HG03558 (cell line): ENCODE measurements at regions not wholly inside any gene's neighbourhood (a gene's known extent, or its start where the extent isn't known, plus 50 kb on each side); places are given as distances from the start of the nearest gene placed in this dataset.

ENCODE experiments used
- ATAC-seq: cut with Tn5 transposase; IDR thresholded peaks from one replicate; pipeline ENCODE4 v1.9.1; 2021; ENCODE audit warnings: moderate number of reproducible peaks; ENCODE audit not compliant: unreplicated experiment; ENCODE audit errors: extremely low read depth

DNA sequence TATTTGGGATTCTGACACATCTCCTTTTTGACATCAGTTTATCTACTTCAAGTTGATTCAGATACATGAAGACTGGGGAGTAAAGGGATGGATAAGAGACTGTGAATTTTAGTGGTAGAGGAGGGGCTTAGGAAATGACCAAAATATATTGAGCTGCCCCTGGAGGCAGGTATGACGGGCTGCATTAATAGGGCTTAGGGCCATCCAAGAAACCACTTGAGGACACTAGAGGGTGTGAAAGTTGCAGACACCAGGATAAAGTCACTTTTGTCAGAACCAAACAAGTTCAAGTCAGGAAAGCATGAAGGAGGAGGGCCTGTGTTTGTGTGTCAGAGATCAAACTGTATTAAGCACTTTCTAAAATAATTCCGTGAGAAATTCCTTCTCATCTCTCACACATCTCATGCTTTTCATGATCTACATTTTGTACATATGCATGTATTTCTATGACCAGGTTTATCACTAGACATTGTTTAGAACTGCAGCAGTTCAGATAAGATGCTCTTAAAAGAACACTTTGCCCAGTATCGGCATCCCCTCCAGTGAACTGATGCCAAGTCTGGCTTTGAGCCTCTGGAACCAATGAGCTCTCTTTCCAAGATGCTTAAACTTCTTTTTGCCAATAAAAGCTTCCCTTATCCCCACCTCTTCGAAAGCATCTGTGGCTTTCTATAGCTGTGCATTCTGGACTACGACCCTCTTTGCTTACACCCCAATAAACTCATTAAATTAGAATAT is 136.9 kb downstream of the SLC38A1 start:
- no peak for ATAC-seq

DNA sequence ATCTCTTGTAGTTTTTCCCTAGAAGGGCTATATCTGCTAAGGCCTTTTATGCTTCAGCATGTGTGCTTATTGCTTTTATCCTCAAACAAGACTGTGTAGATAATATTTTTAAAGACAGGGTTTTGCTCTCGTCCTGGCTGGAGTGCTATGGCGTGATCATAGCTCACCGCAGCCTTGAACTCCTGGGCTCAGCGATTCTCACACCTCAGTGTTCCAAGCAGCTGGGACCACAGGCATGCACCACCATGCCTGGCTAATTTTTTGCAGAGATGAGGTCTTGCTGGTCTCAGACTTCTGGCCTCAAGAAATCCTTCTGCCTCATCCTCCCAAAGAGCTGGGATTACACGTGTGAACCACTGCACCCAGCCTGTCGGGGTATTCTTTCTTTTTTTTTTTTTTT is 137.3 kb upstream of the SCAF11 start:
- ATAC-seq = no peak

DNA sequence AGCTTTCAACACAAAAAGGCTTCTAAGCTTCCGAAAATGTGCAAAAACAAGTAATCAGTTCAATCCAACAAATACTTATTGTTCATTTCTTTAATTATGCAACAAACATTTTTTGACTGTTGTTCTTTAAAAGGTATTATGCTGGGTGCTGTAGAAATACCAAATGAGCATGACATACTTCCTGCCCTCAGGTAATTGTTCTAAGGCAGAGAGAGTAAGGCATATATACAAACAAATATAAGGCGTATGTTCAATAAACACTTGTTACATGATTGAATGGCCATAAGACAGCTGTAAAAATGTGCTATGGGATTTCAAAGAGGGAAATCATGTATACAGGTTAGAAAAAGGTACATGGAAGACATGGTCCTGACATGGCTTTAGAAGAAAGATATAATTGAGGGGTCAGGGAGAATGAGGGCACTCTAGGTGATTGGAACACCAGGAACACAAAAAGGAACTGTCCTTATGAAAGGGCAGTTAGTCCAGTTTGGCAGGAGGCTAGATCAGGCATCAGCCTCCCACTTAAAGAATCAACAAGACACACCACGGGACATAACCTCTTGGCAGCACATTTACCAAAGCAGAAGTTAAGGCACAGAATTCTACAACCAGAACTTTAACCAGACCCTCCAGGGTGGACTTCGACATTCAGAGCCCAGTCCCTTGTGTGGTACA is 135.8 kb upstream of the SCAF11 start:
- ATAC-seq = no peak

DNA sequence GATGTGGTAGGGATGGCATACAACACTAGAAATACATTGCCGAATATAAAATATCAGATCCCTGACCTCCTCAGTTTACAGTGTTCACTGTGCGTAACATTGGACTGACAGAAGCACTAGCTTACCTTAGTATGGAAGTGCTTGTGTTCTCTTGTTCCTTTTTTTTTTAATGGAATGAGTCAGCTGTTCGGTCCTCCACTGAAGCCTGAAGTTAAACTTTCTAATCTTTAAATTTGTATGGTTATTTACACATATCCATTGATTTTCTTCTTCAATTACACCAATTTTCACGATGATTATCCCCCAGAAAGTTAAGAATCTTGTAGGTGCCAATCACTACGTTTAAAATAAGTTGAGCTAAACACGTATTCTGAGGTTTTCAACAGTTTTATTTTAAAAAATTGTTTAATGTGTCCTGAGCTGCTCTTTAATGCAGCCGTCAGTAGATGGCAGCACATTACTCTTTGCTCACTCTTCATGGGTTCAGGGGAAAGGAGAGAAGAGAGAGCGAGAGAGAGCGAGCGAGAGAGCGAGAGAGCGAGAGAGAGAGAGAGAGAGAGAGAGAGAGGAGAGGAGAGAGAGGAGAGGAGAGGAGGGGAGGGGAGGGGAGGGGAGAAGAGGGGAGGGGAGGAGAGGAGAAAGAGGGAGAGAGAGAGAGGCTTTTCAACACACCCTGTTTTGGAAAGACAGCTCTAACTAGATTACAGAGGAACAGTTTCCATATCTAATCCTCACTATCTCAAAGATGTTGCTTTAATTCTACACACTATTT is 134.7 kb upstream of the SCAF11 start:
- peak; percentile 47 for ATAC-seq

DNA sequence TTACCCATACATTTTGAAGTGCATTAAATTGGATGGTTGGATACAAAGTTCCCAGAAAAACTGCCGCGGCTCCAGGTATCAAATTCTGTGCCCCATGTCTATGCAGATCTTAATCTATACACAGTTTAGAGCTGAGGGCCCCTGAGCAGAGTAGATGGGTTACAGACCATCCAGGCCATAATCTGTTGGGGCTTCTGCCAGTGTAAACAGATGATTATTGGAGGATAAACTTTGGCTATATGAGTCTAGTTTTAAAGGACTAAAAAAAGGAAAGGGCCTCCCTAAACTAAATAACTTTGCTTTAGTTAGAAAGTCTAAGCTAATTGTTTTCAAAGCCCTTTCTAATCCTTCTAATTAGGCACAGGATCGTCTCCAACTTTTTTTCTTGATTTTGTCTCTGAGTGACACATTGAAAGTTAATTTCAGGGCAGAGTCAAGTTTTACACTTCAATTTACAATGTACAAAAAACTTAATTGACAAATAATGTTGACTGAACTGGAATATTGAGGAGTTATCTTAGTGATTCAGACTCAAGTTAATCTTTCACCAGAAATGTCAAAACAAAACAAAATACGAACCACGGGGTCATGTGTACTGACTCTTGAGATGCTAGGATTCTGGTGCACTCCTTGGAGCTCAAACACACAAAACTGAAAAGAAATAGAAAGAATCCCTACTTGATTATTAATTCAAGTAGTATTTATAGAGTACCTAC is 133.9 kb upstream of the SCAF11 start:
- ATAC-seq = no peak

DNA sequence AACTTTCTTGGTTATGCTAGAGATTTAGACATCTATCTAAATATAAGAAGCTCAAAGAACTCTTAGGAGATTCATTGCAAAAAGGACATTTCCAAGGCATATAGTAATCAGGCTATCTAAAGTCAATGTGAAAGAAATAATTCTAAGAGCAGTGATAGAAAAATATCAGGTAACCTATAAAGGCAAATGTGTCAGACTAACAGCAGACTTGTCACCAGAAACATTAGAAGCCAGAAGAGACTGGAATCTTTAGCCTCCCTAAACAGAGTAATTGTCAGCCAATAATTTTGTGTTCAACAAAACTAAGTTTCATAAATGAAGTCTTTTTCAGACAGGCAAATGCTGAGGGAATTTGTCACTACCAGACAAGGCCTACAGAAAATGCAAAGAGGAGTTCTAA is 122.0 kb upstream of the SCAF11 start:
- ATAC-seq = no peak

DNA sequence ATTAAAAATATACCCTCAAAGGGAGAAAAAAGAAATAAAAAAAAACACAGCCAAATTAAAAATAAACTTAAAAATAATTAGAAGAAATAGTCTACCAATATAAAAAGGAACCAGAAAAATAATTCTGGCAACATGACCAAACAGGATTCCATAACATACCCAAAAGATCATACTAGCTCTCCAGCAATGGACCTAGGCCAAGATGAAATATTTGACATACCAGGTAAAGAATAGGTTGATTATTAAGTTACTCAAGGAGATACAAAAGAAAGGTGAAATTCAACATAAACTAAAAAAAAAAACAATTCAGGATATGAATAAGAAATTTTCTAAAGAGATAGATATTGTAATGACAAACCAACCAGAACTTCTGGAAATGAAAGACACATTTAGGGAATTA is 121.3 kb upstream of the SCAF11 start:
- ATAC-seq = no peak

DNA sequence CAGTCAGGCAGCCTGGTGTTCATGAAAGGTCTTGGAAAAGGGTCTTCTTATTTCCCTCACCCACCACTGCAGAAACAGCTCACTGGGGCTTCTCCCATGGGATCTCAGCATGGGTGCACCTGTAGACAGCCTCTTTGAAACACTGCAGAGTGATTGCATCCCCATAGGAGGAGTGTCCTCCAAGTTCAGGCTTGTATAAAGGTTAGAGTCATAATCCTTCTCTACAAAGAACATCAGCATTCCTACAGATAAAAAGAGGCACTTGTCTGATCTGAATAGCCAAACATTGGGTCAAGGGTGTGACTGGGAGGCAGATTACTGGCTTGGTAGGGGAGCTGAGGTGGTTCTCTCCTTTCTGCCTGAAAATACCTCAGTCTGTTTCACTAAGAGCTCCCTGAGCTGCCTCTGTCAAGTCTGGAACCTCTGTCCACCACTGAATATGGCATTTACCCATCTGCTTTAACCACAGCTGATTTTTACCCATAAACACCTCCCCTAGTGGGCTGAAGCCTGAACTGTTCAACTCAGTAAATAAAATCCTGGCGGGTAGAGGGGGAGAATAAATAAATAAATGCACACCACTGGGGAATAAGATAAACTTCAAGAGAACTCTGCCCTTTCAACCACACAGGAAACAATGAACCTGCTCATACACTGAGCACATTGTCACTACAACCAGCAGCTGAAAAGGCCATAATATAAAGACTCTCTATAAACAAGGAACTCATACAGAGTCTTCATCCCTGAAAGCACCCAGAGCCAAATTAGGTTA is 120.7 kb upstream of the SCAF11 start:
- no peak for ATAC-seq

DNA sequence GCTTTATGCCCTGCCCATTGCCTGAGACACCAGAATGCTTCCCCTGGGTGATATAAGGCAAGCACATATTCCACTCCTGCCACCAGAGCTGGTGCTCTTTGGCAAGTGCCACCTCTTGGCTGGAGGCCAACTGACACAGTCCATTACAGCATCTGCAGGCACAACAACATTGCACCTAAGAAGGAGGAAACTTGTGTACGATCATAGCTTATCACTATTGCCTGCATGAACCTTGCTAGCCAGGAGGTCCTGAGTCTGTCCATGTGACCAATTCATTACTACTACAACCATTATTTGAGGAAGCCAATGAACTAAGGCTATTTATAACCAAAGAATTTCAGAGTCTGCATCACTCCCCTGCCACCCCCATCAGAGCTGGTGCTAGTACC is 119.8 kb upstream of the SCAF11 start:
- no peak for ATAC-seq

DNA sequence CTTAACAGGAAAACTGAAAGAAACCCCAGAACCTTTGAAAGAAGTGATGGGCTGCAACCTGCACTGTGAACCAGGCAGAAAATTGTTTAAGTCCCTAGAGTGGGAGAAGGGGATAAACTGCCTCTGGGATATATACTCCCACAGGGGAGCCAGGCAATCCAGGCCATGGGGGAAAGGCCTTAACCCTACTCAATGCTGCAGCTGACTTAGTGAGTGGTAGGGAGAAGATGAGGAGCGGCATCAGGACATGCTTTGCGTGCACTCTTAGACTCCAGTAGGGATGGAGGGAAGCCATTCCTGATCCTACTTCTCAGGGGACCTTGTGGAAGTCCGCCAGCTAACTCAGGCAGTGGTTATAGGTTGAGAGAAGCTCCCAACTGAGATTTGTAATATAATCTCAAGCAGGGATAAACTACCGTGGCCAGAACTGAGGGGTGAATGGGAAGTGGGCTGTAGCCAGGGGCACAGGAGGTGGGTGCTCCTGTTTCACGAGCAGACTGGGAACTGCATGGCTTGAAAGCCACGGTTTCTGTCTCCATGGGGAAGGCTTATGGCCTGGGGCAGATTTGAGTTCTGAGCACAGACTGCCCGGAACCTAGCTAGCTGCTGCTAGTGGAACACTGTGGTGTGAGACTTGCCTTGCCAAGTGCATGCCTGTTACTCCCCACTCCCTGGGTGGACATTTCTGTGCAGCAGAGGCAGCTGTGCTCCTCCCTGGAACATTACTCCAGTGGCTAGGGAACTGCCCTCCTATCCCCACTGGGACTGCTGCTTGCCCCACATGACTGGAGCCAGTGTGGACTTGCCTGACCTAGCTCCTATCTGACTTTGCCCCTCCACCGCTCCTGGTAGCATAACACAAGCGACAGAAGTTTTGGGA is 119.2 kb upstream of the SCAF11 start:
- ATAC-seq = no peak

DNA sequence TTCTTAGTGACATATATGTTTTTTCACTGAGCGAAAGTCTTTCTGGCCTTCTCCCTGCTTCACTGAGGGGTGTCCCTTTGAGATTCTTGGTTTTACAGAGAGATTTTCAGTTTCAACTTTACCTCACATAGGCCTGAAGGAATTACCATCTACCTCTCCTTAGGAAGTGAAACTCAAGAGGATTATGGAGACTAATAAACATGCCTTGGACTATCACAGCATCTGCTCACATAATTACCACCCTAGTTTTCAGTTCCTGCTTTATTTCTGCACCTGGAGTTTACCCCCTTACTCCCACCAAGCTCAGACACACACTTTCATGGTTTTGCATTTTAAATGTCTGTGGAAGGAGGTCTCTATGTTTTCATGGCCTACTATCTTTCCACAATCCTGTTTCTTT is 118.3 kb upstream of the SCAF11 start:
- peak; percentile 86 for ATAC-seq

DNA sequence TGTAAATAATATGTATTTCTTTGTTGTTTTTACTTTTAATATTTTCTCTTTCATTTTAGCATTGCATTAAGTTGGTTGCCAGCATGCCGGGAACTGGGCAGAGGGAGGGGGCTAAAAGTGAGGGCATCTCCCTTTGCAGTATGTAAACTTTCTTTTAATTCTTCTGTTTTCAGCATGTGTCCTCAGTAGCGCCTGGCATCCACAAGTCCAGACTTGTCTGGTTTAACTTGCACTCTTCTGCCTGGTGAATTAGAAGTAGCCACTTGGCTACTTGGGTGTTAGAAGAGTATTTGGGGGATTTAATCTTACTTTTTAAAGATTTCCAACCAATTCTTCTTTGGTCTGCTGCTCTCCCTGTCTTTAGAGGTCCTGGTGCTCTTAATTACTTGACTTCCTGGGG is 117.2 kb upstream of the SCAF11 start:
- ATAC-seq = no peak

DNA sequence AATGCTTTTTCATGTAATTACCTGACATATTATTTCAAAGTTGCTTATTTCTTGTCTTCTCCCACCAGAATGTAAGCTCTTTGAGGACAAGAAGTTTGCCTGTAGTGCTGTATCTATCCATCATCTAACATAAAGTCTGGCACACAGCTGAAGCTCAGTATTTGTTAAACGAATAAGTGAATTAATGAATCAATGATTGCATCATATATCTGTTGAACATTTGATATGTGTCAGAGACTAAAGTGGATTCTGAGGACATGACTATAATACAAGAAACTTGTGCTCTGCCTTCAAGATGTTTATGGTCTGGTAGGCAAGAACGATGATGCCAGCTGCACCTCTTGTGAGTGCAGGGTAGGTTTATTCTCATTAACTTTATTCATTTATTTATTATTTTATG is 115.4 kb upstream of the SCAF11 start:
- no peak for ATAC-seq

DNA sequence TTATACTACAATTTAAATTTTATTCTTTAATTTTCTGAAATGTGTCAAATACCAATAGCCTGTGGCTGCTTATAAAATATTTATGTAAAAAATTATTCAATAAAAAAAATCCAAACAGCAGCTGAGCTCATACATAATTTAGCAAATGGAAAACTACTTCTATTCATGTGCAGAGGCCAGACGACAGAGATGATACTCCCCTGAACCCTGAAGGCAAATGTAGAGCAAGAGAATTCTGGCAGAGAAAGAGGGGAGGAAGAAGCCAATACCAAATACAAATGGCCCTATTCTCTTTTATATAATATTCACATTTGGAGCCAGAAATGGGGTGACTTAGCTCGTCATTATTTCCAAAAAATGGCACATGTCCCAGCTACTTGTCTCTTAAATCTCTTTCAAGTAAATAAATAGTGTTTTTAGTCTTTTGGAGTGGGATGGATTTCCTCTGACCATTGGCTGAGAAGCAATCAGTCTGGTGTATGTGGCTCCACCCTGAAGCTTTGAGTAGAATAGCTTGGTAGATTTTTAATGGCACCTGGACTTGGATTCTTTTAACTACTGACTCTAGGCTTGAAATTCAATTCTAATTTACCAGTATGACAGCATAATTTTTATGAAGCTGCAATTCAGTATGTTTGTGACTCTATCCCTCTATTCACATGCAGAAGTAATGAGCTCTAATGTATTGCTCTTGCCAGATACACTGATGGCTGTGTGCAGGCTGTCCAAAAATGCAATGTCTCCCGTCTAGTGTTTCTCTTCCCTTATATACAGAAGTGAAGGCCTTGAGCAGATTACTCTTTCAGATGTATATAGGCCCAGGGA is 113.4 kb upstream of the SCAF11 start:
- ATAC-seq = no peak

DNA sequence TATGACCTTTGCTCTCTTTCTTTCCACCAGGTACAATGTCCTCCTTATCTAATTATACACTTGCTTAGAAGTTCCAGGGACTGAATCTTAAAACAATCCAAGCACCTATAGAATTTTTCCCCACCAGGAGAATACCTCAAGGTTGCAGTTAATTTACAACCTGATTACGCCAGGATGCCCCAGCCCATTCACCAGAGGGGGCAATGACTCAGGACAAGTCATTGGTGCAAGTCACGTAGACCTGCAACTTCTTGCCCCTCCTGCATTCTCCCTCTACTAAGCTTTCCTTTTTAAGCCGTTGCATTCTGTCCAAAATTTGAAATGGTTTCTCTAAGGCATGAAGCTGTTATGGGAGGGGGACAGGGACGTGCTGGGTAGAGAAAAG is 111.1 kb upstream of the SCAF11 start:
- no peak for ATAC-seq

DNA sequence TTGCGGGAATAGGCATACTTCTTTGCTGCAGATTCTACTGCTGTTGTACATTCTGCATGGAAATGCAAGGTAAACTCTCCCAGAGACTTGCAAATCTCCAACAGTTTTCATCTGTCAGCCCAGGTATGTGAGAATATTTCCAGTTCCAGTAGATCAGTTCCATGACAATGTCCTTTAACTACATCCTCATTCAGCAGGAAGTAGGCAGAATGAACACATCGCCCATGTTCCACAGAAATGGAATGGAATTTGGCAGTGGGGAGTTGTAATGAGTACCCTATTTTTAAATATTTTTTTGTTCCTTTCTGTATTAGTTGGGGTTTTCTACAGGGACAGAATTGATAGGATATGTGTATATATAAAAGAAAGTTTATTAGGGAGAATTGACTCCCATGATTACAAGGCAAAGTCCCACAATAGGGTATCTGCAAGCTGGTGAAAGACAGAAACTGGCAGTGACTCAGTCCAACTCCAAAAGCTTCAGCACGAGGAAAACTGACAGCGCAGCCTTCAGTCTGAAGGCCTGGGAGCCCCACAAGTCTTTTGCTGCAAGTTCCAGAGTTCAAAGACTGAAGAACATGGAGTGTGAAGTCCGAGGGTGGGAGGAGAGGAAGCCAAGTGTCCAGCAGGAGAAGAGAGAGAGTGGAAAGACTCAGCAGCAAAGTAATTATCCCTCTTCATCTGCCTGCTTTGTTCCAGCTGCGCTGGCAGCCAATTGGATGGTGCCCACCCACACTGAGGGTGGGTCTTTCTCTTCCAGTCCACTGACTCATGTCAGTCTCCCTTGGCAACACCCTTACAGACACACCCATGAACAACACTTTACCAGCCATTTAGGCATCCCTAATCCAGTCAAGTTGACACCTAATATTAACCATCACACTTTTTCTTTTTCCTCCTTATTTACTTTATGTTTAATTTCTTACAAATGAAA is 110.4 kb upstream of the SCAF11 start:
- no peak for ATAC-seq
